K562 (cell line): ENCODE measurements at regions not wholly inside any gene's neighbourhood (a gene's known extent, or its start where the extent isn't known, plus 50 kb on each side); places are given as distances from the start of the nearest gene placed in this dataset.

ENCODE experiments used
- ATAC-seq: fragments of 200-7000 bp; cut with Tn5 transposase; 3 replicates; pipeline ENCODE4 v1.9.1; 2020; ENCODE audit warnings: moderate library complexity
- BruUV-seq: library from RNA; stranded (reverse); fragments of 400-500 nt; replicated peaks from 2 replicates; lab custom pipeline; 2021; lab: Mats Ljungman, UMichigan
- CTCF ChIA-PET: fragments of 300-600 bp; formaldehyde crosslinking; extraction: SDS; loops from one replicate; lab custom pipeline; 2021; ENCODE audit warnings: low intra/inter-chr PET ratio; lab: Yijun Ruan, JAX
- POLR2A ChIA-PET: fragments of 300-600, 350-650 bp; sonication (Branson Sonifier 250); formaldehyde crosslinking; extraction: SDS; loops from one replicate; lab custom pipeline; 2021; ENCODE audit warnings: antibody characterized with exemption, inconsistent platforms; lab: Yijun Ruan, JAX
- DNase-seq, 4 experiments: peaks; one replicate each; pipeline versions ENCODE4 v3.0.0 to v3.0.0-alpha.2; 2011 to 2018; ENCODE audit warnings: low spot score in 3 of 4, mixed read lengths in 3 of 4; ENCODE audit errors: extremely low read depth in 1 of 4
- FAIRE-seq: peaks from 2 replicates; lab custom pipeline; 2011; peaks lifted over from hg19 to GRCh38; lab: Jason Lieb, UNC
- H2AFZ ChIP-seq: 2 replicates; pipeline ENCODE4 v1.6.0; 2011; ENCODE audit warnings: low read depth, low read length, control low read depth, inconsistent platforms
- H3K27ac ChIP-seq: fragments of 200-600 bp; 3 replicates; pipeline ENCODE4 v1.8.0; 2011; ENCODE audit warnings: low read depth, mild to moderate bottlenecking, control low read depth, inconsistent platforms, low read length, moderate library complexity, mixed read lengths; ENCODE audit errors: extremely low read depth
- H3K27me3 ChIP-seq, 2 experiments: fragments of 300-600 bp in 1 of 2; 2 replicates in 1 of 2; 3 replicates in 1 of 2; pipeline versions ENCODE4 v1.6.0 to v1.8.0; 2011; ENCODE audit warnings: inconsistent platforms in 2 of 2, low read length in 2 of 2, mild to moderate bottlenecking in 1 of 2, mixed read lengths in 1 of 2, moderate library complexity in 1 of 2; ENCODE audit not compliant: control insufficient read depth in 2 of 2, insufficient read depth in 2 of 2
- H3K36me3 ChIP-seq: fragments of 300-600 bp; 3 replicates; pipeline ENCODE4 v1.8.0; 2011; ENCODE audit warnings: mild to moderate bottlenecking, low read length, inconsistent platforms; ENCODE audit not compliant: control insufficient read depth, insufficient read depth
- H3K4me1 ChIP-seq, 2 experiments: fragments of 200-600 bp in 1 of 2; replicated peaks in 1 of 2; 2 replicates in 1 of 2; 3 replicates in 1 of 2; pipeline versions ENCODE4 v1.5.1 to v1.8.0; 2011; ENCODE audit warnings: inconsistent platforms in 2 of 2, low read length in 2 of 2, mild to moderate bottlenecking in 1 of 2, mixed read lengths in 1 of 2, moderate library complexity in 1 of 2; ENCODE audit not compliant: control insufficient read depth in 2 of 2, insufficient read depth in 2 of 2
- H3K4me2 ChIP-seq: 2 replicates; pipeline ENCODE4 v1.6.1; 2011; ENCODE audit warnings: low read length, control low read depth, inconsistent platforms, mixed read lengths; ENCODE audit not compliant: insufficient read depth
- H3K4me3 ChIP-seq: fragments of 200-600 bp; sonication (generic), shearing (Covaris generic); 2 replicates; pipeline ENCODE4 v1.5.1; 2016; ENCODE audit warnings: control low read depth, inconsistent platforms
- H3K79me2 ChIP-seq: fragments of 200-600 bp; 3 replicates; pipeline ENCODE4 v1.8.0; 2011; ENCODE audit warnings: low read length, inconsistent platforms; ENCODE audit not compliant: control insufficient read depth, insufficient read depth
- H3K9ac ChIP-seq, 2 experiments: 2 replicates each; pipeline versions ENCODE4 v1.6.0 to v1.6.1; 2011; ENCODE audit warnings: low read depth in 2 of 2, low read length in 2 of 2, control low read depth in 1 of 2, inconsistent platforms in 1 of 2, mild to moderate bottlenecking in 1 of 2, mixed read lengths in 1 of 2; ENCODE audit not compliant: insufficient read depth in 1 of 2
- H3K9me1 ChIP-seq: one replicate; pipeline ENCODE4 v1.6.0; 2011; ENCODE audit warnings: inconsistent platforms, mild to moderate bottlenecking, low read length, moderate library complexity; ENCODE audit not compliant: control insufficient read depth, insufficient read depth
- H3K9me3 ChIP-seq: replicated peaks from 2 replicates; pipeline ENCODE4 v1.5.1; 2011; ENCODE audit warnings: low read depth, low read length, inconsistent platforms; ENCODE audit not compliant: control insufficient read depth, insufficient read depth
- H4K20me1 ChIP-seq: replicated peaks from 2 replicates; pipeline ENCODE4 v1.6.1; 2011; ENCODE audit warnings: low read length, inconsistent platforms, mixed read lengths; ENCODE audit not compliant: control insufficient read depth, insufficient read depth
- CREB1 ChIP-seq, 2 experiments: sonication (generic) in 1 of 2; formaldehyde crosslinking in 1 of 2; IDR thresholded peaks; 2 replicates each; pipeline versions ENCODE4 v1.6.1 to v1.8.0; 2012 to 2022; ENCODE audit warnings: inconsistent platforms in 1 of 2, mild to moderate bottlenecking in 1 of 2, missing genetic modification reagents in 1 of 2, moderate library complexity in 1 of 2
- CREM ChIP-seq: IDR thresholded peaks from 2 replicates; pipeline ENCODE4 v1.6.1; 2014; ENCODE audit warnings: antibody characterized with exemption, low read depth
- MCM7 ChIP-seq, 2 experiments: fragments of 450-650 bp; IDR thresholded peaks; 2 replicates each; pipeline ENCODE4 v1.6.1; 2016 to 2018
- RFX7 ChIP-seq: fragments of 250-450 bp; sonication (Bioruptor Pico); IDR thresholded peaks from 2 replicates; pipeline ENCODE4 v1.5.1; 2021; ENCODE audit warnings: mild to moderate bottlenecking
- RHOXF2B ChIP-seq: fragments of 250-450 bp; sonication (Bioruptor Pico); conservative IDR thresholded peaks from 2 replicates; pipeline ENCODE4 v1.5.1; 2021
- SIX5 ChIP-seq, 2 experiments: IDR thresholded peaks; 2 replicates each; pipeline ENCODE4 v1.6.1; 2011; ENCODE audit warnings: low read length in 2 of 2, borderline replicate concordance in 1 of 2, low read depth in 1 of 2, mild to moderate bottlenecking in 1 of 2, moderate library complexity in 1 of 2; ENCODE audit not compliant: insufficient read depth in 1 of 2
- TAF15 ChIP-seq: fragments of 200-400 bp; formaldehyde crosslinking; IDR thresholded peaks from 2 replicates; pipeline ENCODE4 v1.6.1; 2017; ENCODE audit warnings: mild to moderate bottlenecking, low read depth, low read length, moderate library complexity
- ZNF584 ChIP-seq: fragments of 200-800 bp; sonication (Bioruptor generic); IDR thresholded peaks from 2 replicates; pipeline ENCODE4 v1.6.1; 2016; ENCODE audit warnings: low read depth, mild to moderate bottlenecking, missing genetic modification characterization, missing compliant biosample characterization
- WGBS: fragments of 100-300 bp; shearing (Covaris generic); methylation state at CpG from one replicate; pipeline ENCODE4 v1.1.6; 2016; ENCODE audit warnings: low coverage, mixed read lengths; ENCODE audit not compliant: insufficient coverage; ENCODE audit errors: missing lambda C conversion rate; 5-methylcytosine and 5-hydroxymethylcytosine counted together
- in situ Hi-C: fragments of 300-500 bp; cut with MboI; formaldehyde crosslinking; loops from 4 replicates; pipeline ENCODE4 v1.15.0; 2018; ENCODE audit warnings: inconsistent platforms, mixed read lengths
- intact Hi-C: fragments of 100-400 bp; cut with micrococcal nuclease; formaldehyde crosslinking; loops from 2 replicates; pipeline ENCODE4 v1.14.2; 2022
- TF ChIP-seq, protein P1 (sequence below): fragments of 250-450 bp; sonication (Bioruptor Pico); IDR thresholded peaks from 2 replicates; pipeline ENCODE4 v1.9.0; 2021; ENCODE audit warnings: mild to moderate bottlenecking
- TF ChIP-seq, protein P2 (sequence below), 2 experiments: fragments of 450-650 bp; formaldehyde crosslinking in 1 of 2; IDR thresholded peaks; 2 replicates each; pipeline versions ENCODE4 v1.4.0 to v1.6.1; 2014 to 2020; ENCODE audit warnings: mild to moderate bottlenecking in 2 of 2, borderline replicate concordance in 1 of 2, low read depth in 1 of 2

GRCh38 chr2:205909184-205909572 lies 176.8 kb downstream of the INO80D start:
- no peaks in the 10 kb centered on the region for H3K9me3 ChIP-seq
- intact Hi-C loops, result no loop called here
- no peaks in the 10 kb centered on the region for H4K20me1 ChIP-seq
- no peak overlapping the region for H3K27ac ChIP-seq
- no peak overlapping the region for H2AFZ ChIP-seq
- no peak overlapping the region for H3K9ac ChIP-seq
- H3K36me3 ChIP-seq, result no peaks in the 10 kb centered on the region
- CTCF ChIA-PET, result no interaction called here
- in situ Hi-C loops, result no loop called here
- WGBS, result 8% methylated on average over 6 of the region's 6 CpGs
- POLR2A ChIA-PET, result interaction anchor here (0.8 kb wide), 1 partner anchor 15 kb away, joined by 4 read pairs; no protein-coding TSS in a partner anchor
- TF ChIP-seq, protein P1, sequence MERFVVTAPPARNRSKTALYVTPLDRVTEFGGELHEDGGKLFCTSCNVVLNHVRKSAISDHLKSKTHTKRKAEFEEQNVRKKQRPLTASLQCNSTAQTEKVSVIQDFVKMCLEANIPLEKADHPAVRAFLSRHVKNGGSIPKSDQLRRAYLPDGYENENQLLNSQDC (CRISPR knock-in tag), result no peak
- no peak for TF ChIP-seq RFX7
- no peak for TF ChIP-seq MCM7 (IDR thresholded peaks at IDR 0.05)
- TF ChIP-seq CREB1 (IDR thresholded peaks at IDR 0.05), result no peak
- TF ChIP-seq CREB1 (CRISPR knock-in tag; IDR thresholded peaks at IDR 0.05), result no peak
- TF ChIP-seq SIX5 (IDR thresholded peaks at IDR 0.05; ENCODE audit: borderline replicate concordance in 1 of 2, insufficient read depth in 1 of 2, low read depth in 1 of 2, low read length in 2 of 2), result no peak
- no peak for TF ChIP-seq ZNF584 (CRISPR knock-in tag)
- no peak for TF ChIP-seq TAF15
- TF ChIP-seq RHOXF2B (CRISPR knock-in tag), result no peak
- TF ChIP-seq CREM, result no peak
- TF ChIP-seq, protein P2, sequence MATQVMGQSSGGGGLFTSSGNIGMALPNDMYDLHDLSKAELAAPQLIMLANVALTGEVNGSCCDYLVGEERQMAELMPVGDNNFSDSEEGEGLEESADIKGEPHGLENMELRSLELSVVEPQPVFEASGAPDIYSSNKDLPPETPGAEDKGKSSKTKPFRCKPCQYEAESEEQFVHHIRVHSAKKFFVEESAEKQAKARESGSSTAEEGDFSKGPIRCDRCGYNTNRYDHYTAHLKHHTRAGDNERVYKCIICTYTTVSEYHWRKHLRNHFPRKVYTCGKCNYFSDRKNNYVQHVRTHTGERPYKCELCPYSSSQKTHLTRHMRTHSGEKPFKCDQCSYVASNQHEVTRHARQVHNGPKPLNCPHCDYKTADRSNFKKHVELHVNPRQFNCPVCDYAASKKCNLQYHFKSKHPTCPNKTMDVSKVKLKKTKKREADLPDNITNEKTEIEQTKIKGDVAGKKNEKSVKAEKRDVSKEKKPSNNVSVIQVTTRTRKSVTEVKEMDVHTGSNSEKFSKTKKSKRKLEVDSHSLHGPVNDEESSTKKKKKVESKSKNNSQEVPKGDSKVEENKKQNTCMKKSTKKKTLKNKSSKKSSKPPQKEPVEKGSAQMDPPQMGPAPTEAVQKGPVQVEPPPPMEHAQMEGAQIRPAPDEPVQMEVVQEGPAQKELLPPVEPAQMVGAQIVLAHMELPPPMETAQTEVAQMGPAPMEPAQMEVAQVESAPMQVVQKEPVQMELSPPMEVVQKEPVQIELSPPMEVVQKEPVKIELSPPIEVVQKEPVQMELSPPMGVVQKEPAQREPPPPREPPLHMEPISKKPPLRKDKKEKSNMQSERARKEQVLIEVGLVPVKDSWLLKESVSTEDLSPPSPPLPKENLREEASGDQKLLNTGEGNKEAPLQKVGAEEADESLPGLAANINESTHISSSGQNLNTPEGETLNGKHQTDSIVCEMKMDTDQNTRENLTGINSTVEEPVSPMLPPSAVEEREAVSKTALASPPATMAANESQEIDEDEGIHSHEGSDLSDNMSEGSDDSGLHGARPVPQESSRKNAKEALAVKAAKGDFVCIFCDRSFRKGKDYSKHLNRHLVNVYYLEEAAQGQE (IDR thresholded peaks at IDR 0.05; ENCODE audit: borderline replicate concordance), result no peak
- TF ChIP-seq, protein P2 (CRISPR knock-in tag; IDR thresholded peaks at IDR 0.05; ENCODE audit: low read depth), result no peak
- DNase-seq, result no peak
- H3K4me1 ChIP-seq, result no peaks in the 10 kb centered on the region
- no peak for FAIRE-seq
- peaks cover 0 to 7% of the 10 kb centered on the region in 2 experiments; a peak in 3 of 5 replicates for H3K27me3 ChIP-seq
- no peaks in the 10 kb centered on the region for H3K9me1 ChIP-seq
- no peak overlapping the region for H3K4me3 ChIP-seq
- no TSS peak for BruUV-seq
- no peak for ATAC-seq
- no peak overlapping the region for H3K4me2 ChIP-seq
- H3K79me2 ChIP-seq, result no peaks in the 10 kb centered on the region
